Right lobe of liver (tissue), 6 donors: ENCODE measurements at regions not wholly inside any gene's neighbourhood (a gene's known extent, or its start where the extent isn't known, plus 50 kb on each side); places are given as distances from the start of the nearest gene placed in this dataset.
"Not testable (repeated sequence)": the region's sequence is repeated elsewhere in the genome, so short reads cannot be mapped to it uniquely, and the experiment has no call there.

Source experiments
- ATAC-seq, 4 donors: fragments of 200-7000 bp; cut with Tn5 transposase; one replicate each; pipeline ENCODE4 v1.9.1; 2020; ENCODE audit warnings: mild to moderate bottlenecking in 4 of 4, moderate library complexity in 4 of 4
- DNase-seq, 3 donors: peaks; one replicate each; pipeline ENCODE4 v3.0.0-alpha.2; 2020
- H3K27ac ChIP-seq, 3 donors: fragments of 200-600 bp; one replicate each; pipeline ENCODE4 v1.8.0; 2022
- H3K27me3 ChIP-seq, 2 donors: fragments of 200-600 bp; one replicate each; pipeline ENCODE4 v1.8.0; 2022
- H3K36me3 ChIP-seq, 4 donors: fragments of 200-600 bp; sonication (generic) in 1 of 4; one replicate each; pipeline versions ENCODE4 v1.5.1 to v1.8.0; 2017 to 2022; ENCODE audit warnings: control low read depth in 1 of 4
- H3K4me1 ChIP-seq, 4 donors: fragments of 200-600 bp; sonication (generic) in 1 of 4; one replicate each; pipeline versions ENCODE4 v1.5.1 to v1.8.0; 2017 to 2022; ENCODE audit warnings: control low read depth in 1 of 4
- H3K4me3 ChIP-seq, 3 donors: fragments of 200-600 bp; one replicate each; pipeline ENCODE4 v1.8.0; 2022
- H3K9me3 ChIP-seq, 4 donors: fragments of 200-600 bp; sonication (generic) in 1 of 4; one replicate each; pipeline versions ENCODE4 v1.5.1 to v1.8.0; 2017 to 2022; ENCODE audit warnings: control low read depth in 1 of 4
- CTCF ChIP-seq, 4 donors: fragments of 200-600 bp in 3 of 4; fragments of 450-650 bp in 1 of 4; IDR thresholded peaks; one replicate each; pipeline versions ENCODE4 v1.5.1 to v1.8.0; 2016 to 2022; ENCODE audit warnings: antibody characterized with exemption in 4 of 4, mild to moderate bottlenecking in 2 of 4
- POLR2A ChIP-seq: fragments of 450-650 bp; IDR thresholded peaks from one replicate; pipeline ENCODE4 v1.6.1; 2017; ENCODE audit warnings: antibody characterized with exemption, mild to moderate bottlenecking
- WGBS: methylation state at CpG from one replicate; pipeline ENCODE4 v1.1.6; 2018; ENCODE audit warnings: low coverage, low lambda C conversion rate; ENCODE audit not compliant: insufficient coverage; ENCODE audit errors: missing lambda C conversion rate; 5-methylcytosine and 5-hydroxymethylcytosine counted together
- intact Hi-C, 2 donors: fragments of 100-400 bp; cut with DNase I; formaldehyde crosslinking; loops; one replicate each; pipeline versions ENCODE4 v1.11.2 to v1.14.1; 2022
- donor health status: DM: no; HTN: yes; CAD: no.
- donor health status: DM: no; HTN: no; CAD: no.
- donor health status: DM: no; HTN: no; CAD: no.
- donor health status: DM: no; HTN: yes; CAD: no.
- donor health status: DM: no; HTN: yes; CAD: no.

GRCh38 chr3:145246291-145246690 is 914.7 kb downstream of the PLOD2 start:
- DNase-seq (no peak), ATAC-seq (no peak)
- Histone ChIP-seq H3K27me3 (no peaks in the 10 kb centered on the region), H3K9me3 (no peaks in the 10 kb centered on the region), H3K27ac (no peak overlapping the region), H3K4me1 (no peaks in the 10 kb centered on the region), H3K36me3 (no peaks in the 10 kb centered on the region), H3K4me3 (no peak overlapping the region)
- TF ChIP-seq POLR2A (no peak), CTCF (IDR thresholded peaks at IDR 0.05) (no peak)
- 52% methylated on average over 1 of the region's 1 CpG for WGBS
- intact Hi-C loops: no loop called here

GRCh38 chr3:145248928-145249327 is 912.1 kb downstream of the PLOD2 start:
- Histone ChIP-seq H3K27me3 (no peaks in the 10 kb centered on the region), H3K9me3 (no peaks in the 10 kb centered on the region), H3K4me3 (no peak overlapping the region), H3K4me1 (no peaks in the 10 kb centered on the region), H3K36me3 (no peaks in the 10 kb centered on the region), H3K27ac (no peak overlapping the region)
- ATAC-seq (no peak), DNase-seq (no peak)
- no peak for TF ChIP-seq CTCF (IDR thresholded peaks at IDR 0.05)
- TF ChIP-seq POLR2A: no peak
- intact Hi-C loops: no loop called here

- Histone ChIP-seq H3K27ac (no peak overlapping the region), H3K4me1 (no peaks in the 10 kb centered on the region), H3K27me3 (no peaks in the 10 kb centered on the region), H3K9me3 (no peaks in the 10 kb centered on the region), H3K4me3 (no peak overlapping the region), H3K36me3 (no peaks in the 10 kb centered on the region)
- DNase-seq (no peak), ATAC-seq (no peak)
- 34% methylated on average over 1 of the region's 1 CpG for WGBS
- TF ChIP-seq CTCF (IDR thresholded peaks at IDR 0.05) (no peak), POLR2A (no peak)
- intact Hi-C loops: no loop called here
Measured at GRCh38 chr3:145251311-145251710, 909.7 kb downstream of the PLOD2 start.

GRCh38 chr3:145257967-145258366 is 903.0 kb downstream of the PLOD2 start:
- ATAC-seq, H3K27me3 ChIP-seq, H3K4me1 ChIP-seq, H3K4me3 ChIP-seq, H3K27ac ChIP-seq, intact Hi-C loops, DNase-seq, H3K36me3 ChIP-seq, H3K9me3 ChIP-seq: not testable (repeated sequence)
- WGBS: 93% methylated on average over 3 of the region's 12 CpGs

GRCh38 chr3:145259166-145259880 is 901.7 kb downstream of the PLOD2 start:
- no peaks in the 10 kb centered on the region for H3K4me1 ChIP-seq
- TF ChIP-seq CTCF (IDR thresholded peaks at IDR 0.05) (no peak), POLR2A (no peak)
- no peak overlapping the region for H3K27ac ChIP-seq
- DNase-seq (no peak), ATAC-seq (no peak)
- H3K36me3 ChIP-seq: no peaks in the 10 kb centered on the region
- H3K4me3 ChIP-seq: no peak overlapping the region
- WGBS: 60% methylated on average over 2 of the region's 3 CpGs
- no peaks in the 10 kb centered on the region for H3K27me3 ChIP-seq
- intact Hi-C loops: no loop called here
- H3K9me3 ChIP-seq: no peaks in the 10 kb centered on the region

GRCh38 chr3:145263458-145263857 is 897.5 kb downstream of the PLOD2 start:
- intact Hi-C loops, ATAC-seq, H3K36me3 ChIP-seq, H3K4me1 ChIP-seq, H3K4me3 ChIP-seq, H3K9me3 ChIP-seq, DNase-seq, H3K27ac ChIP-seq, H3K27me3 ChIP-seq: not testable (repeated sequence)
- WGBS: 60% methylated on average over 1 of the region's 1 CpG
